ENCODE measurements at regions not wholly inside any gene's neighbourhood (a gene's known extent, or its start where the extent isn't known, plus 50 kb on each side); places are given as distances from the start of the nearest gene placed in this dataset.

DNA sequence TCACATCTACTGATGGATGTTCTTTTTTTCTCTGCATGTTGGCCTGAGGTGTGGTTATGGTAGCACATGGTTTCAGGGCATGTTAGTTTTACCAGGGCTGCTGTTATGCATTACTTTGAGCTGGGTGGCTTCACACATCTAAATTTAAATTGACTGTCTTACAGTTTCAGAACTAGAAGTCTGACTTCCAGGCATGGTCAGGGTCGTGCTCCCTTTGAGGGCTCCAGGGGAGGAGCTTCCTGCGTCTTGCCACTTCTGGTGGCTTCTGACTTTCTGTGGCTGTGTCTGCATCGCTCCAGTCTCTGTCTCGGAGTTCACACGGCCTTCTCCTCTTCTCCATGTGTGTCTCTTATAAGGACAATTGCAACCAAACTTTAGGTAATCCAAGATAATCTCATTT, 143.9 kb downstream of the GALR1 start:
- H3K36me3 ChIP-seq = no peaks in the 10 kb centered on the region
- no peak for DNase-seq
- WGBS, 4 donors = 61 to 76% (median 71%) methylated on average over 5 of the region's 5 CpGs
- no peaks in the 10 kb centered on the region for H3K9me3 ChIP-seq
- H3K4me3 ChIP-seq = no peak overlapping the region
- intact Hi-C loops (cut with DNase I) = no loop called here
- ATAC-seq = no peak
- H3K27ac ChIP-seq = no peak overlapping the region
- H3K27me3 ChIP-seq = no peaks in the 10 kb centered on the region
- no peak for TF ChIP-seq POLR2A (IDR thresholded peaks at IDR 0.05)
- TF ChIP-seq, protein P1, sequence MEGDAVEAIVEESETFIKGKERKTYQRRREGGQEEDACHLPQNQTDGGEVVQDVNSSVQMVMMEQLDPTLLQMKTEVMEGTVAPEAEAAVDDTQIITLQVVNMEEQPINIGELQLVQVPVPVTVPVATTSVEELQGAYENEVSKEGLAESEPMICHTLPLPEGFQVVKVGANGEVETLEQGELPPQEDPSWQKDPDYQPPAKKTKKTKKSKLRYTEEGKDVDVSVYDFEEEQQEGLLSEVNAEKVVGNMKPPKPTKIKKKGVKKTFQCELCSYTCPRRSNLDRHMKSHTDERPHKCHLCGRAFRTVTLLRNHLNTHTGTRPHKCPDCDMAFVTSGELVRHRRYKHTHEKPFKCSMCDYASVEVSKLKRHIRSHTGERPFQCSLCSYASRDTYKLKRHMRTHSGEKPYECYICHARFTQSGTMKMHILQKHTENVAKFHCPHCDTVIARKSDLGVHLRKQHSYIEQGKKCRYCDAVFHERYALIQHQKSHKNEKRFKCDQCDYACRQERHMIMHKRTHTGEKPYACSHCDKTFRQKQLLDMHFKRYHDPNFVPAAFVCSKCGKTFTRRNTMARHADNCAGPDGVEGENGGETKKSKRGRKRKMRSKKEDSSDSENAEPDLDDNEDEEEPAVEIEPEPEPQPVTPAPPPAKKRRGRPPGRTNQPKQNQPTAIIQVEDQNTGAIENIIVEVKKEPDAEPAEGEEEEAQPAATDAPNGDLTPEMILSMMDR (IDR thresholded peaks at IDR 0.05) = no peak
- no peaks in the 10 kb centered on the region for H3K4me1 ChIP-seq

DNA sequence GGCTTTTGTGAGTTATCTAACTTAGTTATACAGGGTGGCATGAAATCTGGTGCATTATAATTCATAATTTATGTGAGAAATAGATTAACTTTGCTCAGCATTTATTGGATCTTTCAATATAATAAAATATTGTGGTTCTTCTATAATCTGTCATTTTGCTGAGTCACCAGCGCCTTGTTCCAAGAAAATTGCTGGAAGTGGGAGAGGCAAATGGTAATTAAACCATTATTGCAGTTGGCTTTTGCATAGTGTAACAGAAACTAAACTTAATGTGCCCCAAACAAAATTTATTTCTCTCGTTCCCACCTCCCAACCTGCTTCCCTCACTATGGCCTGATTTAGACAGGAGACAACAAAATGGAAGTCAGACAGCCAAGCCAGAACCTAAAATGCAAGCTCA, 146.3 kb downstream of the GALR1 start:
- no peaks in the 10 kb centered on the region for H3K9me3 ChIP-seq
- no peaks in the 10 kb centered on the region for H3K4me1 ChIP-seq
- no peak for ATAC-seq
- no peak for TF ChIP-seq POLR2A (IDR thresholded peaks at IDR 0.05)
- TF ChIP-seq, protein P1 (IDR thresholded peaks at IDR 0.05) = no peak
- no peak overlapping the region for H3K27ac ChIP-seq
- no peaks in the 10 kb centered on the region for H3K27me3 ChIP-seq
- DNase-seq = no peak
- no peaks in the 10 kb centered on the region for H3K36me3 ChIP-seq
- H3K4me3 ChIP-seq = no peak overlapping the region
- intact Hi-C loops (cut with DNase I) = no loop called here
- WGBS, 4 donors = 57 to 77% (median 68%) methylated on average over 2 of the region's 2 CpGs

DNA sequence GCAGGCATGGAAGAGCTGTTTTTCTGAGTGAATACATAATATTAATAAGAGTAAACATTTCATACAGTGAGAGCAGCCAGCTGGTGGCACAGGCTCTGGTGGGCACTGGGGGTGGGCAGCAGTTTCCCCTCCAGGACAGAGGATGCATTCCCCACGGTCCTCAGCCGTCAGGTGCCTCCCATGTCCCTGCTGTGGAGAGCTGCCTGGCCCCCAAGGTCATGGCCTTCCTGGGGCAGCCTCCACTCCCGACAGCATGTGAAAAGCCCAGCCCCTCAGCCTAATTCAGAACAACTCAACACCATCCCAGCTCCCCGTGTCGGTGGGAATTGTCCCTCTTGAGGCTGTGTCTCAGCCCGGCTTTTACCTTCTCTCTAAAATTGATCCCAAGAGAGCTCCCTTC, 147.4 kb downstream of the GALR1 start:
- 65 to 75% (median 70%) methylated on average over 6 of the region's 6 CpGs for WGBS, 4 donors
- Histone ChIP-seq H3K9me3 (no peaks in the 10 kb centered on the region), H3K4me1 (no peaks in the 10 kb centered on the region), H3K4me3 (no peak overlapping the region), H3K27me3 (no peaks in the 10 kb centered on the region), H3K36me3 (no peaks in the 10 kb centered on the region), H3K27ac (no peak overlapping the region)
- ATAC-seq (no peak), DNase-seq (no peak)
- TF ChIP-seq, protein P1 (IDR thresholded peaks at IDR 0.05) = no peak
- TF ChIP-seq POLR2A (IDR thresholded peaks at IDR 0.05) = no peak
- intact Hi-C loops (cut with DNase I) = no loop called here

DNA sequence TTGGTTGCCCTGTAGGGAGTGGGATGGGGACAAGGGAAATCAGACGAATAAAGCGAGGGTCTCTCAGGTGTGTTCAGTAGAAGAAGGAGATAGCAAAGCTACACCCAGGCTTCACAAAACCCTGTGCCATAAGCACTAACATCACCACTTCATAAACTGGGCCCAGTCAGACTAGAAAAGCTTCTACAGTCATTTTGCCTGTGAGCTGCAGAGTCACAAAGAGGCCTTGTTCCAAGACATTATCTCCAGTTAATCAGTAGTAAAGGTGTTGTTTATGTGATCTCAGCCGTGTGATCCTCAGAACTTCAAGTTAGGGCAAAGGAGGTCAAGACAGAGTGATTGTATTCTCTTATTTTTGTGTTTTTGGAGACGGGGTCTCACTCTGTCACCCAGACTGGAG, 148.0 kb downstream of the GALR1 start:
- Histone ChIP-seq H3K4me3 (no peak overlapping the region), H3K9me3 (no peaks in the 10 kb centered on the region), H3K27ac (no peak overlapping the region), H3K27me3 (no peaks in the 10 kb centered on the region), H3K4me1 (no peaks in the 10 kb centered on the region), H3K36me3 (no peaks in the 10 kb centered on the region)
- TF ChIP-seq POLR2A (IDR thresholded peaks at IDR 0.05) = no peak
- TF ChIP-seq, protein P1 (IDR thresholded peaks at IDR 0.05) = no peak
- no peak for DNase-seq
- 36 to 74% (median 66%) methylated on average over 4 of the region's 4 CpGs for WGBS, 4 donors
- intact Hi-C loops (cut with DNase I) = no loop called here
- no peak for ATAC-seq

Data from heart left ventricle (tissue), 16 donors.